BJ (cell line): ENCODE measurements at regions not wholly inside any gene's neighbourhood (a gene's known extent, or its start where the extent isn't known, plus 50 kb on each side); places are given as distances from the start of the nearest gene placed in this dataset.

ENCODE experiments used
- CTCF ChIA-PET: fragments of 350-600 bp; formaldehyde crosslinking; extraction: SDS; loops from one replicate; lab custom pipeline; 2021; ENCODE audit warnings: antibody characterized with exemption, inconsistent platforms; lab: Yijun Ruan, JAX
- POLR2A ChIA-PET: fragments of 300-600 bp; sonication (Branson Sonifier 250); formaldehyde crosslinking; extraction: SDS; loops from one replicate; lab custom pipeline; 2021; ENCODE audit warnings: antibody characterized with exemption; lab: Charles Lee
- DNase-seq: peaks from one replicate; pipeline ENCODE4 v3.0.0-alpha.2; 2011; ENCODE audit warnings: low read depth
- H3K27me3 ChIP-seq: 2 replicates; pipeline ENCODE4 v1.6.0; 2011; ENCODE audit warnings: low read length; ENCODE audit not compliant: control insufficient read depth, insufficient read depth
- H3K36me3 ChIP-seq: 2 replicates; pipeline ENCODE4 v1.5.1; 2011; ENCODE audit warnings: low read length; ENCODE audit not compliant: control insufficient read depth, insufficient read depth
- H3K4me3 ChIP-seq: 2 replicates; pipeline ENCODE4 v1.5.1; 2011; ENCODE audit warnings: low read depth, mild to moderate bottlenecking, control low read depth, low read length
- TF ChIP-seq, protein P1 (sequence below): IDR thresholded peaks from 2 replicates; pipeline ENCODE4 v1.5.1; 2011; ENCODE audit warnings: low read depth, mild to moderate bottlenecking, control low read depth, inconsistent platforms, low read length, moderate library complexity; ENCODE audit not compliant: insufficient read depth

DNA sequence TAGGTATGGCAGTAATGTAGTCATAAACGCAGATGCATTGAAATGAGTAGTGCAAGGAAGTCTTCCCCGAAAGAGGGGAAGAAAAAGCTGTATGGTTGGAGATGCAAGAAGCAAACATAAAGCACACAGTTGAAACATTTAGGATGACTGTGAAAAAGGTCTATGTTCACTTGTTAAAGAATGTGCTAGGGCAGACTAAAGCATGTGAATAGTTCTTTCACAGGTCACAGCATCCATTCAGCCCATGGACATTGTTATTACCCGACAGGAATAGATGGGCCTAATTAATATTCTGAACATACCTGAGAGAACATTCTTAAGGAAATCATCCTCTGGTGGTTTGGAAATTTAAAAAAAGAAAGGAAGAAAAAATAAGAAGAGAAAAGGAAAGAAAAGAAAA, 595.2 kb downstream of the ZIC1 start:
- POLR2A ChIA-PET, result no interaction called here
- no peaks in the 10 kb centered on the region for H3K27me3 ChIP-seq
- no peak for DNase-seq
- TF ChIP-seq, protein P1, sequence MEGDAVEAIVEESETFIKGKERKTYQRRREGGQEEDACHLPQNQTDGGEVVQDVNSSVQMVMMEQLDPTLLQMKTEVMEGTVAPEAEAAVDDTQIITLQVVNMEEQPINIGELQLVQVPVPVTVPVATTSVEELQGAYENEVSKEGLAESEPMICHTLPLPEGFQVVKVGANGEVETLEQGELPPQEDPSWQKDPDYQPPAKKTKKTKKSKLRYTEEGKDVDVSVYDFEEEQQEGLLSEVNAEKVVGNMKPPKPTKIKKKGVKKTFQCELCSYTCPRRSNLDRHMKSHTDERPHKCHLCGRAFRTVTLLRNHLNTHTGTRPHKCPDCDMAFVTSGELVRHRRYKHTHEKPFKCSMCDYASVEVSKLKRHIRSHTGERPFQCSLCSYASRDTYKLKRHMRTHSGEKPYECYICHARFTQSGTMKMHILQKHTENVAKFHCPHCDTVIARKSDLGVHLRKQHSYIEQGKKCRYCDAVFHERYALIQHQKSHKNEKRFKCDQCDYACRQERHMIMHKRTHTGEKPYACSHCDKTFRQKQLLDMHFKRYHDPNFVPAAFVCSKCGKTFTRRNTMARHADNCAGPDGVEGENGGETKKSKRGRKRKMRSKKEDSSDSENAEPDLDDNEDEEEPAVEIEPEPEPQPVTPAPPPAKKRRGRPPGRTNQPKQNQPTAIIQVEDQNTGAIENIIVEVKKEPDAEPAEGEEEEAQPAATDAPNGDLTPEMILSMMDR, result no peak
- H3K4me3 ChIP-seq, result no peak overlapping the region
- no peaks in the 10 kb centered on the region for H3K36me3 ChIP-seq
- CTCF ChIA-PET, result no interaction called here

DNA sequence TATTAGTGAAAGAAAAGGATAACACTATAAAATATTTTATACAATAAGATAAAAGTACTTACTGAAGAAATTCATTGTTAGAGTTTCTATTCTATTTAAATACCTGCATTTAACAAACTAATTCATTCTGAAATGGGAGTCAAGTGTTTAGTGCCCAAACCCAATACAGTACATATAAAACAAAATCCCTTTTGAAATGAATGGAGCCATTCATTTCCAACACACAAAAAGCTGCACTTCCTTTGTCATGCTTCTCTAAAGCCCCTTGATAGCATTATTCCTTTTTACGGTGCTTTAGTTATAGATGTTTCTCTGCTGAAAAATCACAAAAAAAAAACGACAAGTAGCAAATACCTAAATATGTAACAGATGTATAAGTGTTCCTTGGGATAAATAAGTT, 596.3 kb downstream of the ZIC1 start:
- TF ChIP-seq, protein P1, result no peak
- CTCF ChIA-PET, result no interaction called here
- no peak overlapping the region for H3K4me3 ChIP-seq
- DNase-seq, result no peak
- POLR2A ChIA-PET, result no interaction called here
- H3K27me3 ChIP-seq, result no peaks in the 10 kb centered on the region; the same call in 1 of the 2 replicates
- no peaks in the 10 kb centered on the region for H3K36me3 ChIP-seq

DNA sequence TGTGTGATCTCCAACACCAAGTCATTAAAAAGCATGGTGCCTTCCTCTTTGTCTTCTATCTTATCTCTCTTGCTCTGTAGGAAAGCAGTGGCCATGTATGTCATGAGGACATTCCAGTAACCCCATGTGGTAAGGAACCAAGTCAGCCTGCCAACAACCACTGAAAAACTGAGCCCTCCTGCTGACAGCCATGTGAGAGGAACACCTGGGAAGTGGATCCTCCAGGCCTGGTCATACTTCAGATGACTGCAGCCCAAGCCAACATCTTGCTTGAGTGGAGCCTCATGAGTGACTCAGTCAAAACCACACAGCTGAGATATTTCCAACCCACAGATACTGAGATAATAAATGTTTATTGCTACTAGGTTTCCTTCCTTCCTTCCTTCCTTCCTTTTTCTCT, 597.3 kb downstream of the ZIC1 start:
- TF ChIP-seq, protein P1, result no peak
- H3K4me3 ChIP-seq, result no peak overlapping the region
- H3K36me3 ChIP-seq, result no peaks in the 10 kb centered on the region
- ChIA-PET CTCF (no interaction called here), POLR2A (no interaction called here)
- peak; percentile 10 for DNase-seq
- no peaks in the 10 kb centered on the region; the same call in 1 of the 2 replicates for H3K27me3 ChIP-seq

DNA sequence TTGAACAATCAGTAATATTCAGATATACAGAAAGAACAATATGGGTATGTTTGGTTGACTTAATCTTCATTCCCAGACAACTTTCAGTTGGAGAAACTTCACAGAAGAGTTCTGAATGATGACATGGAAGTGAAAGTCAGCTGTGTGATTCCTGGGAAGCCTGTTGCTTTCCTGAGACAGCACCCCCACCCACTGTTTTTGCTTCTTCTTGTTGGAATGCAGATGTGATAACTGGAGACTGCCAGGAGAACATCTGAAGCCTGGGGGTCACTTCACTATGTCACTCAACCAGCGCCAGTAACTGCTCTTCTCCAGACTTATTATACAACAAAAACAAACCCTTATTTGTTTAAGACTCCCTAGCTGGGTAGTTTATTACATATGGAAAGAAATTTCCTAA, 599.4 kb downstream of the ZIC1 start:
- no peaks in the 10 kb centered on the region for H3K36me3 ChIP-seq
- CTCF ChIA-PET, result no interaction called here
- DNase-seq, result no peak
- TF ChIP-seq, protein P1, result no peak
- no peak overlapping the region for H3K4me3 ChIP-seq
- no peaks in the 10 kb centered on the region; the same call in 1 of the 2 replicates for H3K27me3 ChIP-seq
- POLR2A ChIA-PET, result no interaction called here

DNA sequence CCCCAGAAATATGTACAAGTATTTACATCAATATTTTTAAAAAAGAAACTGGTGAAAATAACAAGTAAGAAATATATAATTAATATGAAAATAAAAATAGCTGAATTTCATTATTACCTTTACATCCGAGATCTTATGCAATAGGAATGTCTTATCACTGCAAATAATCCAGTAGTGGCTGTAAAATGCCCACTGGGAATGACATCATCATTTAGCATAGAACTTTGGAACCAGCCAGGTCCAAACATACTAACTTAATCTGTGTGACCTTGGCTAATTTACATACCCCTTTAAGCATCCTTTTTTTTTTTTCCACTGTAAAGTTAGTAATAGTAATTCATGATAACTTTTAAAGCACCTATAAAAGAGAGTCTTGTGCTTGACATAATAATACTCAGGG, 611.7 kb downstream of the ZIC1 start:
- ChIA-PET CTCF (no interaction called here), POLR2A (no interaction called here)
- DNase-seq, result no peak
- Histone ChIP-seq H3K36me3 (no peaks in the 10 kb centered on the region), H3K4me3 (no peak overlapping the region), H3K27me3 (no peaks in the 10 kb centered on the region)
- TF ChIP-seq, protein P1, result no peak
